Ovary (tissue), 7 donors: ENCODE measurements at regions not wholly inside any gene's neighbourhood (a gene's known extent, or its start where the extent isn't known, plus 50 kb on each side); places are given as distances from the start of the nearest gene placed in this dataset.

Source experiments
- DNase-seq, 5 donors: peaks; one replicate each; pipeline ENCODE4 v3.0.0-alpha.2; 2019 to 2020
- H3K27ac ChIP-seq, 2 donors: fragments of 200-600 bp; one replicate each; pipeline versions ENCODE4 v1.5.1 to v1.8.0; 2019 to 2022
- H3K27me3 ChIP-seq: fragments of 200-600 bp; one replicate; pipeline ENCODE4 v1.8.0; 2022
- H3K36me3 ChIP-seq: fragments of 200-600 bp; sonication (generic); one replicate; pipeline ENCODE4 v1.5.1; 2019
- H3K4me1 ChIP-seq: one replicate; pipeline ENCODE4 v1.8.1; 2013; ENCODE audit warnings: mild to moderate bottlenecking, moderate library complexity; ENCODE audit not compliant: insufficient read depth
- H3K4me3 ChIP-seq: fragments of 200-600 bp; sonication (generic); one replicate; pipeline ENCODE4 v1.5.1; 2017
- H3K9me3 ChIP-seq, 2 donors: fragments of 200-600 bp in 1 of 2; sonication (generic) in 1 of 2; one replicate each; pipeline versions ENCODE4 v1.5.1 to v1.8.1; 2013 to 2019; ENCODE audit warnings: mild to moderate bottlenecking in 1 of 2, moderate library complexity in 1 of 2
- CTCF ChIP-seq, 3 donors: fragments of 450-650 bp in 2 of 3; fragments of 200-600 bp in 1 of 3; IDR thresholded peaks; one replicate each; pipeline versions ENCODE4 v1.5.1 to v1.8.0; 2016 to 2022; ENCODE audit warnings: antibody characterized with exemption in 3 of 3, mild to moderate bottlenecking in 1 of 3
- EP300 ChIP-seq: sonication (generic); formaldehyde crosslinking; IDR thresholded peaks from one replicate; pipeline ENCODE4 v1.6.1; 2017; ENCODE audit warnings: antibody characterized with exemption
- POLR2A ChIP-seq: fragments of 450-650 bp; IDR thresholded peaks from one replicate; pipeline ENCODE4 v1.6.1; 2017; ENCODE audit warnings: antibody characterized with exemption, mild to moderate bottlenecking, moderate library complexity
- WGBS, 3 donors: extraction: QIAGEN DNeasy Blood & Tissue Kit in 1 of 3; methylation state at CpG; one replicate each; pipeline versions ENCODE4 v1.1.5 to v1.1.7; 2013 to 2017; 5-methylcytosine and 5-hydroxymethylcytosine counted together
- intact Hi-C, 4 donors: fragments of 100-400 bp; cut with DNase I; formaldehyde crosslinking; loops; one replicate each; pipeline versions ENCODE4 v1.11.0 to v1.15.1; 2022 to 2023
- donor health status: DM: no; HTN: no; CAD: no; lungs with moderate emphysema.
- donor health status: DM: no; HTN: no; CAD: no.
- donor health status: Bipolar disorder and iron deficiency.
- donor health status: DM: no; HTN: no; CAD: no.
- donor health status: DM: yes; HTN: yes; CAD: no.

- H3K27me3 ChIP-seq, result no peaks in the 10 kb centered on the region
- no peaks in the 10 kb centered on the region for H3K36me3 ChIP-seq
- no peak overlapping the region for H3K27ac ChIP-seq
- 76 to 78% (median 77%) methylated on average over 1 of the region's 1 CpG for WGBS, 3 donors
- no peaks in the 10 kb centered on the region for H3K9me3 ChIP-seq
- intact Hi-C loops, result loop anchor here in 1 of 4 donors (5.0 kb wide), 1 partner anchor 649 kb away; no protein-coding TSS in a partner anchor
- no peak for DNase-seq
- TF ChIP-seq CTCF (IDR thresholded peaks at IDR 0.05), result no peak
- no peak for TF ChIP-seq POLR2A
- no peak for TF ChIP-seq EP300
- no peaks in the 10 kb centered on the region for H3K4me1 ChIP-seq
- H3K4me3 ChIP-seq, result no peak overlapping the region
Observed at GRCh38 chr2:7857904-7858303, 824.0 kb upstream of the ID2 start.

- H3K27ac ChIP-seq, result no peak overlapping the region
- no peaks in the 10 kb centered on the region for H3K9me3 ChIP-seq
- TF ChIP-seq CTCF (IDR thresholded peaks at IDR 0.05) (no peak), POLR2A (no peak), EP300 (no peak)
- no peaks in the 10 kb centered on the region for H3K36me3 ChIP-seq
- DNase-seq, result no peak
- 49 to 62% (median 51%) methylated on average over 2 of the region's 2 CpGs for WGBS, 3 donors
- H3K27me3 ChIP-seq, result no peaks in the 10 kb centered on the region
- H3K4me3 ChIP-seq, result no peak overlapping the region
- intact Hi-C loops, result loop anchor here in 1 of 4 donors (5.0 kb wide), 1 partner anchor 649 kb away; no protein-coding TSS in a partner anchor
- no peaks in the 10 kb centered on the region for H3K4me1 ChIP-seq
Observed at GRCh38 chr2:7858624-7859023, 823.2 kb upstream of the ID2 start.

- no peak overlapping the region for H3K27ac ChIP-seq
- H3K9me3 ChIP-seq, result no peaks in the 10 kb centered on the region
- intact Hi-C loops, result loop anchor here in 1 of 4 donors (5.0 kb wide), 1 partner anchor 1792 kb away; no protein-coding TSS in a partner anchor
- no peak for DNase-seq
- WGBS, 3 donors, result 64 to 71% (median 66%) methylated on average over 2 of the region's 2 CpGs
- H3K27me3 ChIP-seq, result no peaks in the 10 kb centered on the region
- no peaks in the 10 kb centered on the region for H3K4me1 ChIP-seq
- H3K36me3 ChIP-seq, result no peaks in the 10 kb centered on the region
- H3K4me3 ChIP-seq, result no peak overlapping the region
- TF ChIP-seq POLR2A, result no peak
- TF ChIP-seq CTCF (IDR thresholded peaks at IDR 0.05), result no peak
- no peak for TF ChIP-seq EP300
Observed at GRCh38 chr2:7860693-7861092, 821.2 kb upstream of the ID2 start.

- TF ChIP-seq CTCF (IDR thresholded peaks at IDR 0.05) (no peak), POLR2A (no peak), EP300 (no peak)
- DNase-seq, result no peak
- 84 to 87% (median 86%) methylated on average over 8 of the region's 8 CpGs for WGBS, 3 donors
- Histone ChIP-seq H3K36me3 (no peaks in the 10 kb centered on the region), H3K27ac (no peak overlapping the region), H3K4me1 (no peaks in the 10 kb centered on the region), H3K4me3 (no peak overlapping the region), H3K9me3 (no peaks in the 10 kb centered on the region), H3K27me3 (no peaks in the 10 kb centered on the region)
- intact Hi-C loops, result loop anchor here in 1 of 4 donors (5.0 kb wide), 1 partner anchor 1790 kb away; no protein-coding TSS in a partner anchor
Observed at GRCh38 chr2:7861910-7862702, 819.8 kb upstream of the ID2 start.
